ENCODE measurements at regions not wholly inside any gene's neighbourhood (a gene's known extent, or its start where the extent isn't known, plus 50 kb on each side); places are given as distances from the start of the nearest gene placed in this dataset.

GRCh38 chr11:41950470-41951143, 491.2 kb upstream of the LRRC4C start:
- TF ChIP-seq CTCF (conservative IDR thresholded peaks at IDR 0.05) = no peak
- Mint-ChIP-seq H3K4me3 (no peak overlapping the region), H3K4me1 (ENCODE audit: unreplicated experiment) (no peaks in the 10 kb centered on the region), H3K36me3 (no peaks in the 10 kb centered on the region), H3K9me3 (no peaks in the 10 kb centered on the region), H3K27ac (no peak overlapping the region), H3K27me3 (peaks cover 7% of the 10 kb centered on the region)
- no peak for DNase-seq (ENCODE audit: extremely low spot score, unreplicated experiment)

- no peaks in the 10 kb centered on the region for H3K4me1 Mint-ChIP-seq (ENCODE audit: unreplicated experiment)
- no peak for DNase-seq (ENCODE audit: extremely low spot score, unreplicated experiment)
- no peak overlapping the region for H3K27ac Mint-ChIP-seq
- H3K36me3 Mint-ChIP-seq = no peaks in the 10 kb centered on the region
- no peak for TF ChIP-seq CTCF (conservative IDR thresholded peaks at IDR 0.05)
- H3K9me3 Mint-ChIP-seq = peaks cover 9% of the 10 kb centered on the region
- H3K4me3 Mint-ChIP-seq = no peak overlapping the region
- peaks cover 7% of the 10 kb centered on the region for H3K27me3 Mint-ChIP-seq
Observed at GRCh38 chr11:41954034-41954433, 494.6 kb upstream of the LRRC4C start.

GRCh38 chr11:41955066-41955465, 495.6 kb upstream of the LRRC4C start:
- Mint-ChIP-seq H3K9me3 (peaks cover 9% of the 10 kb centered on the region), H3K27me3 (peaks cover 7% of the 10 kb centered on the region), H3K27ac (no peak overlapping the region), H3K4me3 (no peak overlapping the region), H3K36me3 (no peaks in the 10 kb centered on the region), H3K4me1 (ENCODE audit: unreplicated experiment) (no peaks in the 10 kb centered on the region)
- DNase-seq (ENCODE audit: extremely low spot score, unreplicated experiment) = no peak
- no peak for TF ChIP-seq CTCF (conservative IDR thresholded peaks at IDR 0.05)

- no peak for DNase-seq (ENCODE audit: extremely low spot score, unreplicated experiment)
- Mint-ChIP-seq H3K9me3 (peaks cover 13% of the 10 kb centered on the region), H3K4me1 (ENCODE audit: unreplicated experiment) (no peaks in the 10 kb centered on the region), H3K4me3 (no peak overlapping the region), H3K27ac (no peak overlapping the region), H3K27me3 (peaks cover 7% of the 10 kb centered on the region), H3K36me3 (no peaks in the 10 kb centered on the region)
- no peak for TF ChIP-seq CTCF (conservative IDR thresholded peaks at IDR 0.05)
Observed at GRCh38 chr11:41955635-41956400, 496.4 kb upstream of the LRRC4C start.

- no peaks in the 10 kb centered on the region for H3K4me1 Mint-ChIP-seq (ENCODE audit: unreplicated experiment)
- no peaks in the 10 kb centered on the region for H3K27me3 Mint-ChIP-seq
- no peak for DNase-seq (ENCODE audit: extremely low spot score, unreplicated experiment)
- H3K9me3 Mint-ChIP-seq = peaks cover 4% of the 10 kb centered on the region
- no peak overlapping the region for H3K4me3 Mint-ChIP-seq
- H3K36me3 Mint-ChIP-seq = no peaks in the 10 kb centered on the region
- H3K27ac Mint-ChIP-seq = no peak overlapping the region
- no peak for TF ChIP-seq CTCF (conservative IDR thresholded peaks at IDR 0.05)
Observed at GRCh38 chr11:41963406-41963805, 504.0 kb upstream of the LRRC4C start.
